Endodermal cell (in vitro differentiated cells): ENCODE measurements at regions not wholly inside any gene's neighbourhood (a gene's known extent, or its start where the extent isn't known, plus 50 kb on each side); places are given as distances from the start of the nearest gene placed in this dataset.

ENCODE experiments used
- DNase-seq: peaks from one replicate; pipeline ENCODE4 v3.0.0-alpha.2; 2017
- H3K27ac ChIP-seq: 2 replicates; pipeline ENCODE4 v1.5.1; 2013; ENCODE audit warnings: mild to moderate bottlenecking, low read depth, low read length, moderate library complexity
- H3K27me3 ChIP-seq: 2 replicates; pipeline ENCODE4 v1.6.1; 2013; ENCODE audit warnings: mild to moderate bottlenecking, low read length, moderate library complexity; ENCODE audit not compliant: insufficient read depth, control insufficient read depth, poor library complexity, severe bottlenecking
- H3K36me3 ChIP-seq: 2 replicates; pipeline ENCODE4 v1.7.0; 2013; ENCODE audit warnings: mild to moderate bottlenecking, low read length, moderate library complexity; ENCODE audit not compliant: control insufficient read depth, insufficient read depth
- H3K4me1 ChIP-seq: one replicate; pipeline ENCODE4 v1.7.0; 2013; ENCODE audit warnings: low read length; ENCODE audit not compliant: control insufficient read depth, insufficient read depth
- H3K4me3 ChIP-seq: 2 replicates; pipeline ENCODE4 v1.5.1; 2013; ENCODE audit warnings: mild to moderate bottlenecking, low read length, moderate library complexity
- H3K9ac ChIP-seq: 2 replicates; pipeline ENCODE4 v1.6.1; 2013; ENCODE audit warnings: mild to moderate bottlenecking, low read length, moderate library complexity; ENCODE audit not compliant: poor library complexity, severe bottlenecking; ENCODE audit errors: extremely low read depth
- H3K9me3 ChIP-seq: 2 replicates; pipeline ENCODE4 v1.6.1; 2013; ENCODE audit warnings: mild to moderate bottlenecking, low read length, moderate library complexity; ENCODE audit not compliant: control insufficient read depth
- H3K27ac Mint-ChIP-seq: 2 replicates; pipeline ENCODE4 v1.8.0; 2020; ENCODE audit warnings: mixed read lengths
- H3K27me3 Mint-ChIP-seq: 2 replicates; pipeline ENCODE4 v1.8.0; 2021; ENCODE audit warnings: mild to moderate bottlenecking, mixed read lengths; ENCODE audit not compliant: insufficient read depth
- H3K36me3 Mint-ChIP-seq: 2 replicates; pipeline ENCODE4 v1.8.0; 2020; ENCODE audit warnings: low read depth, mixed read lengths
- H3K4me1 Mint-ChIP-seq: 2 replicates; pipeline ENCODE4 v1.8.0; 2020; ENCODE audit warnings: mixed read lengths
- H3K4me3 Mint-ChIP-seq: 2 replicates; pipeline ENCODE4 v1.8.0; 2020; ENCODE audit warnings: mild to moderate bottlenecking, moderate library complexity, mixed read lengths
- H3K9me3 Mint-ChIP-seq: 2 replicates; pipeline ENCODE4 v1.8.0; 2020; ENCODE audit warnings: mild to moderate bottlenecking, mixed read lengths
- whole genome bisulfite sequencing, 2 experiments: methylation state at CpG; one replicate each; pipeline versions ENCODE4 v1.1.5 to v1.1.7; 2013; ENCODE audit warnings: missing lambda C conversion rate in 2 of 2, mixed read lengths in 1 of 2; ENCODE audit not compliant: insufficient coverage in 1 of 2, insufficient read length in 1 of 2; 5-methylcytosine and 5-hydroxymethylcytosine counted together
- TF ChIP-seq, protein P1 (sequence below): fragments of 200-600 bp; sonication (generic); conservative IDR thresholded peaks from 2 replicates; pipeline ENCODE4 v1.5.0; 2021; ENCODE audit warnings: antibody characterized with exemption, mild to moderate bottlenecking

DNA sequence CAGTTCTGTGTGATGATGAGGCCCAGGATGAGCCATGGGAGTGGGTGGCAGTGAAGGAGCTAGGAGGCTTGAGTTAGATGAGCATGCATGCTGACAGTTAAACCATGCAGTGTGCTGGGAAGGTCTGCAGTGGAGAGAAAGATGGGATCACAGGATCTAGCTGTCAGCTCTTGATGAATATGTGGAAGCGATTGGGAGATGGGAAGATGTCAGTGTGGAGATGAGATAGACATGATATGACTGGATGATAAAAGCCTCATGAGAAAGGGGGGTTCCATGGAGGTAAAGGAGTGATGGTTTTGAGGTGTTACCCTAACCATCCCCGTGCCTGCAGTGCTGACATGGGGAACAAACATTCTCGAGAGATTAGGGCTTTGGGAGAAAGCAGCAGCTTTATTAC is 165.0 kb upstream of the CTBP2 start:
- DNase-seq, result no peak
- Mint-ChIP-seq H3K27me3 (peaks cover 25% of the 10 kb centered on the region), H3K27ac (no peak overlapping the region), H3K4me1 (no peaks in the 10 kb centered on the region), H3K9me3 (no peaks in the 10 kb centered on the region), H3K4me3 (no peak overlapping the region), H3K36me3 (no peaks in the 10 kb centered on the region)
- no peak overlapping the region for H3K4me3 ChIP-seq
- H3K36me3 ChIP-seq, result no peaks in the 10 kb centered on the region
- WGBS, 2 experiments, result 88 to 100% methylated on average over 1 to 3 of the region's 3 CpGs
- H3K4me1 ChIP-seq, result no peaks in the 10 kb centered on the region
- no peaks in the 10 kb centered on the region for H3K27me3 ChIP-seq
- H3K9ac ChIP-seq, result no peak overlapping the region
- TF ChIP-seq, protein P1, sequence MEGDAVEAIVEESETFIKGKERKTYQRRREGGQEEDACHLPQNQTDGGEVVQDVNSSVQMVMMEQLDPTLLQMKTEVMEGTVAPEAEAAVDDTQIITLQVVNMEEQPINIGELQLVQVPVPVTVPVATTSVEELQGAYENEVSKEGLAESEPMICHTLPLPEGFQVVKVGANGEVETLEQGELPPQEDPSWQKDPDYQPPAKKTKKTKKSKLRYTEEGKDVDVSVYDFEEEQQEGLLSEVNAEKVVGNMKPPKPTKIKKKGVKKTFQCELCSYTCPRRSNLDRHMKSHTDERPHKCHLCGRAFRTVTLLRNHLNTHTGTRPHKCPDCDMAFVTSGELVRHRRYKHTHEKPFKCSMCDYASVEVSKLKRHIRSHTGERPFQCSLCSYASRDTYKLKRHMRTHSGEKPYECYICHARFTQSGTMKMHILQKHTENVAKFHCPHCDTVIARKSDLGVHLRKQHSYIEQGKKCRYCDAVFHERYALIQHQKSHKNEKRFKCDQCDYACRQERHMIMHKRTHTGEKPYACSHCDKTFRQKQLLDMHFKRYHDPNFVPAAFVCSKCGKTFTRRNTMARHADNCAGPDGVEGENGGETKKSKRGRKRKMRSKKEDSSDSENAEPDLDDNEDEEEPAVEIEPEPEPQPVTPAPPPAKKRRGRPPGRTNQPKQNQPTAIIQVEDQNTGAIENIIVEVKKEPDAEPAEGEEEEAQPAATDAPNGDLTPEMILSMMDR, result no peak
- H3K9me3 ChIP-seq, result peaks cover 14% of the 10 kb centered on the region
- no peak overlapping the region for H3K27ac ChIP-seq

DNA sequence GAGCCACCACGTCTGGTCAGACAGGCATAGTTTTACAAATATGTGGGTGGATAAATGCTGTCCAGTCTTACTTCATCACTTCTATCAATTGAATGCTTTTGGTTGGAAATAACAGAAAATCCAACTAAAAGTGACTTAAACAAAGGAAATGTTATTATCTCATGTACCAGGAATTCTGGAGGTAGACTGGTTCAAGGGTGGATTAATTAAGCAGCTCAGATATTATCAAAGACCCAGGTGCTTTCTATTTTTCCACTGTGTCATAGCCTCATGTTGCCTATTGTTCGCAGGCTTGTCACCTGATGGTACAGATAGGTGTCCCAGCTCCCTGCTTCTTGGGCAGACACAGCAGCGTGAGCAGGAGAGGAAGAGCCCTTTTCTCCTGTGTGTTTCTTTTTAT is 156.1 kb upstream of the CTBP2 start:
- H3K27ac ChIP-seq, result no peak overlapping the region
- Mint-ChIP-seq H3K4me3 (no peak overlapping the region), H3K27ac (no peak overlapping the region), H3K4me1 (no peaks in the 10 kb centered on the region), H3K27me3 (peaks cover 2% of the 10 kb centered on the region), H3K9me3 (no peaks in the 10 kb centered on the region), H3K36me3 (no peaks in the 10 kb centered on the region)
- no peaks in the 10 kb centered on the region for H3K9me3 ChIP-seq
- H3K36me3 ChIP-seq, result no peaks in the 10 kb centered on the region
- no peak for DNase-seq
- H3K4me3 ChIP-seq, result no peak overlapping the region
- H3K9ac ChIP-seq, result no peak overlapping the region
- H3K27me3 ChIP-seq, result no peaks in the 10 kb centered on the region
- no peaks in the 10 kb centered on the region for H3K4me1 ChIP-seq
- TF ChIP-seq, protein P1, result no peak
- WGBS, 2 experiments, result 91 to 94% methylated on average over 2 of the region's 3 CpGs

DNA sequence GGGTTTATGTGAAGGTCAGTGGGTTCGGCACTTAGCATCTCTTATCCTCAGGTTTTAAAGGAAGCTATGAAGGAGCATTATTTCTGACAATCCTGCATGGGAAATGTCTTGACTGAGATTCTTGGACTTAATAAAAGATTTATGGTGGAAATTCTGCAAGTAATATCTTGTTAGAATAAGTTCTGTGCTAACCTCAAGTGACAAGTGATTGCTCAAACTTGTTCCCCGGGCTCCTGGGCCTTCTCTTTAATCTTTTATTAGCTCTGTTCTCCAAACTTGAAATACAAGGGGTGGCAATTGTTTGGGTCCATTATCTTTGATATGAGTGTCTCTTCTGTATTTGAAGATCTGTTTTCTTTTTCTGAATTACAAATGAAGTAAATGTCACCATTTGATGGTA is 140.6 kb upstream of the CTBP2 start:
- WGBS, 2 experiments, result 97% methylated on average over 2 of the region's 2 CpGs; no CpG with 5 or more reads in 1 of the 2 experiments
- H3K27me3 Mint-ChIP-seq, result no peaks in the 10 kb centered on the region
- TF ChIP-seq, protein P1, result no peak
- peaks cover 12% of the 10 kb centered on the region for H3K4me1 Mint-ChIP-seq
- no peak overlapping the region for H3K4me3 ChIP-seq
- H3K9me3 ChIP-seq, result no peaks in the 10 kb centered on the region
- no peaks in the 10 kb centered on the region for H3K36me3 Mint-ChIP-seq
- no peak overlapping the region for H3K4me3 Mint-ChIP-seq
- H3K9ac ChIP-seq, result no peak overlapping the region
- no peak overlapping the region for H3K27ac Mint-ChIP-seq
- H3K36me3 ChIP-seq, result no peaks in the 10 kb centered on the region
- H3K27me3 ChIP-seq, result no peaks in the 10 kb centered on the region
- no peak overlapping the region for H3K27ac ChIP-seq
- DNase-seq, result no peak
- no peaks in the 10 kb centered on the region for H3K9me3 Mint-ChIP-seq
- no peaks in the 10 kb centered on the region for H3K4me1 ChIP-seq
